Ishikawa (cell line): ENCODE measurements at regions not wholly inside any gene's neighbourhood (a gene's known extent, or its start where the extent isn't known, plus 50 kb on each side); places are given as distances from the start of the nearest gene placed in this dataset.

Source experiments
- CEBPB ChIP-seq: IDR thresholded peaks from 2 replicates; pipeline ENCODE4 v1.6.1; 2012
- CREB1 ChIP-seq: IDR thresholded peaks from 2 replicates; pipeline ENCODE4 v1.6.1; 2012; ENCODE audit warnings: low read depth
- EGR1 ChIP-seq: IDR thresholded peaks from 2 replicates; pipeline ENCODE4 v1.6.1; 2012
- EP300 ChIP-seq: IDR thresholded peaks from 2 replicates; pipeline ENCODE4 v1.6.1; 2012; ENCODE audit warnings: borderline replicate concordance
- FOXM1 ChIP-seq: IDR thresholded peaks from 2 replicates; pipeline ENCODE4 v1.6.1; 2012; ENCODE audit warnings: low read depth, borderline replicate concordance
- MAX ChIP-seq: IDR thresholded peaks from 2 replicates; pipeline ENCODE4 v1.6.1; 2012
- NFIC ChIP-seq: IDR thresholded peaks from 2 replicates; pipeline ENCODE4 v1.6.1; 2012
- RAD21 ChIP-seq: IDR thresholded peaks from 2 replicates; pipeline ENCODE4 v1.6.1; 2012; ENCODE audit warnings: low read depth
- REST ChIP-seq: IDR thresholded peaks from 2 replicates; pipeline ENCODE4 v1.6.1; 2012; ENCODE audit warnings: low read depth, mild to moderate bottlenecking
- TAF1 ChIP-seq: IDR thresholded peaks from 2 replicates; pipeline ENCODE4 v1.6.1; 2012; ENCODE audit warnings: low read depth, mild to moderate bottlenecking
- TCF12 ChIP-seq: IDR thresholded peaks from 2 replicates; pipeline ENCODE4 v1.6.1; 2012; ENCODE audit warnings: low read depth
- TEAD4 ChIP-seq: IDR thresholded peaks from 2 replicates; pipeline ENCODE4 v1.6.1; 2012
- USF1 ChIP-seq: IDR thresholded peaks from 2 replicates; pipeline ENCODE4 v1.6.1; 2012
- YY1 ChIP-seq: IDR thresholded peaks from 2 replicates; pipeline ENCODE4 v1.6.1; 2012; ENCODE audit warnings: low read depth
- ZBTB7A ChIP-seq: IDR thresholded peaks from 2 replicates; pipeline ENCODE4 v1.6.1; 2012; ENCODE audit warnings: low read depth

GRCh38 chr18:27673861-27674260, 488.8 kb upstream of the CHST9 start:
- TF ChIP-seq REST = no peak
- TF ChIP-seq TAF1 = no peak
- no peak for TF ChIP-seq NFIC

- no peak for TF ChIP-seq FOXM1
- TF ChIP-seq CEBPB = no peak
- TF ChIP-seq MAX = no peak
- no peak for TF ChIP-seq EGR1
- no peak for TF ChIP-seq YY1
- TF ChIP-seq ZBTB7A = no peak
- TF ChIP-seq EP300 = no peak
Observed at GRCh38 chr18:27668158-27668557, 483.1 kb upstream of the CHST9 start.

GRCh38 chr18:27667064-27667463, 482.0 kb upstream of the CHST9 start:
- TF ChIP-seq EP300 (no peak), NFIC (no peak), USF1 (no peak), ZBTB7A (no peak), EGR1 (no peak)

- TF ChIP-seq USF1 (no peak), TEAD4 (no peak), YY1 (no peak), MAX (no peak), EGR1 (no peak), CEBPB (no peak), ZBTB7A (no peak), EP300 (no peak), FOXM1 (no peak), REST (no peak), TCF12 (no peak)
Observed at GRCh38 chr18:27666016-27666415, 480.9 kb upstream of the CHST9 start.

GRCh38 chr18:27665264-27665799, 480.2 kb upstream of the CHST9 start:
- TF ChIP-seq EGR1 (no peak), REST (no peak), TCF12 (no peak), CREB1 (no peak)

GRCh38 chr18:27662949-27663348, 477.8 kb upstream of the CHST9 start:
- no peak for TF ChIP-seq USF1
- TF ChIP-seq ZBTB7A = no peak
- no peak for TF ChIP-seq FOXM1
- TF ChIP-seq RAD21 = no peak
